ENCODE measurements at regions not wholly inside any gene's neighbourhood (a gene's known extent, or its start where the extent isn't known, plus 50 kb on each side); places are given as distances from the start of the nearest gene placed in this dataset.

GRCh38 chr4:18815081-18815778 is 793.7 kb upstream of the LCORL start:
- DNase-seq: no peak

DNA sequence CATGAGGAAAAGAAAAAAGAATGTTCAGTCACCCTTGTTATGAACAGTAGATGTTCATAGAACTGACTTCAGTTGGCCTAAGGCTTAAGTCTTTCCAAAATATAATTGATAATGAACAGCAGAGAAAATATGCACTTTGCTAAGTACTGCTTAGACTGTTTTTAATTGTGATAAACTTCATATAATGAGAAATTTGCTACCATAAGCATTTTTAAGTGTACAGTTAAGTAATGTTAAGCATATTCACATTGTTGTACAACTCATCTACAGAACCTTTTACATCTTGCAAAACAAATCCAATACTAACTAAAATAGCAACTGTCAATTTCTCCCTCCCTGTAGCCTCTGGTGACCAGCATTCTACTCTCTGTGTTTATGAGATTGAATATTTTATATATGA is 792.2 kb upstream of the LCORL start:
- no peak for DNase-seq

GRCh38 chr4:18813055-18813454 is 791.5 kb upstream of the LCORL start:
- no peak for DNase-seq

DNA sequence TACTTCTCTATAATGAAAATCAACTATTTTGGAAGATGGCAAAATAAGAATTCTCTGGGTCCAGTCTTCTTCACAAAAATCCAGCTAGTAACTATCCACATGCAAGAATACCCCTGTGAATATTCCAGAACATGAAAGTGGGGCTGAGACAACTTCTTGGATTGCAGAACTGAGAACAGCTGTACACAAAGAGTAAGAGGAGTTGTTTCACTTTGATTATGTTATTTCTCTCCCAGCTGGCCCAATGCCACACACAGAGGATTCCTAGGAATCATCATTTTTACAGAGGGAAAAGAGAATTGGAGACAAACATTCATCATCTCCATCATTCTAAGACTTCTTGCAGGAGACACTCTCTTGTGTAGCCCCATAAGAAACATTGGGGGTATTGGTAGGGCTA is 782.2 kb upstream of the LCORL start:
- no peak for DNase-seq

DNA sequence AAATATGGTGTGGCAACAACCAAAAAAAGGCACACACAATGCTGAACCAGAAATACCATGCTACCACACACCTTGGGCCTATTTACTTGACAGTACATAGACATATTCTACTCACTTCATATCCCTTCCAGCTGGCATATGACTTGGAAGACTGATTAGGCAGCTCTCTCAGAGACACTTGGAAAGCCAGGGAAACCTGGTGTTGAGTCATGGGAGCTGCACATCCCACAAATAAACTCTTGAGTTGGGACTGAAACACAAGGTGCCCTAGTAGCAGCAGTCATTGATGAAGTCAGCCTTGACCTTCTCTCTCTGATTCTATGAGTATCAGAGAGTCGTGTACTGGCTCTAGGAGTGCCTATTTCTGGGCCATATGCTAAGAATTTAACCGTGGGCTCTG is 776.6 kb upstream of the LCORL start:
- no peak for DNase-seq

DNA sequence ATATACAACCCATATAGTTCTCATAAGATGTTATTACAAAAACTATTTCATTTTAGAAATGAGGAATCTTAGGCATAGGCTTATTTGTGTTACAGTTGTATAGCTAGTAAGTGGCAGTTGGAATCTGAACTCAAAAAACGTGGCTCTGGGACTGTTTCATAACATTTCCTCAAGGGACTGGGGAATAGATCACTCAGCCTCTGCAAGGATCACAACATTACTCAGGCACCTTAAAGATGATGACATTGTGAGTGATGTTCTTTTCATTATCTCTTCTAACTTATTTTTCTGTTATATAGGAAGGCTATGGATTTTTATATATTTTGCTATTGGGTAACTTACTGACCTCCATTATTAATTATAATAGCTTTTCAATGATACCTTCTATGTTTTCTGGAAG is 774.2 kb upstream of the LCORL start:
- DNase-seq: no peak

GRCh38 chr4:18777190-18777930 is 755.8 kb upstream of the LCORL start:
- DNase-seq: no peak

GRCh38 chr4:18767921-18768320 is 746.4 kb upstream of the LCORL start:
- DNase-seq: no peak

DNA sequence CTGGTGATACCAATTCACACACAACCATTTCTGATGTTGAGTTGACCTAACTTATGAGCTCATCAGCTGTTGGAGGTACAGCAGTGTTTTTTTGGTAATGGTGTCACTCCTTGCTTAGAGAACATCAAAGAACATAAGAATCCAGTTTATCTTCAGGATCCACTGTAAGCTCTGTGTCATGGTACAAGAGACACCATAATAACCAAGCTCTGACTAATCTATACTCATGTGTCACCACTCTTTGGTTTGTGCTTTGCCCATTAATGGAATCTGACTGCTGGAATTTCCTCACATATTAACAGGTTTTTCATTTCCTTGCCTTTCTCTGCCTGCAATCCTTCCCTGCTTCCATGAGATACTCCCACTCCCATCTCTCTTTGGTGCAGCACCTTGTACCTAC is 735.1 kb upstream of the LCORL start:
- no peak for DNase-seq

DNA sequence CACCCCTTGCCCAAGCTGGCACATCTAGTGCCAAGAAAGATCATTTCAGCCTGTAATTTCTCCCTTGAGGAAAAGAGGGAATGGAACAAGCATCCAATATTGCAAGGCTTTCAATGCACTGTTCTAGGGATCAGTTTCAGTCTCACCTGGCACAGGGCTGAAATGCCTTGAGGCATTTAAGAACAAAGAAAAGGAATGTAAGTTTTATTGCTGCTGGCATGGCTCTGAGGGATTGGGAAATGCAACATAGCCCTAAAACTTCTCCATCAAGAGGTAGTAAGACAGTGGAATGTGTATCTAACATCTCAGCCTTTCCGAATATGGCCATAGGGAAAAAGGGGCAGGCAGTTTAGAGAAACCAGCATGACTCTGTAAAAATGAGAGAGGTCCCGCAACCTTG is 732.6 kb upstream of the LCORL start:
- DNase-seq: peak; percentile 1

- no peak for DNase-seq
Measured at GRCh38 chr4:18751083-18751482, 729.5 kb upstream of the LCORL start.

GRCh38 chr4:18749391-18749790 is 727.8 kb upstream of the LCORL start:
- no peak for DNase-seq

DNA sequence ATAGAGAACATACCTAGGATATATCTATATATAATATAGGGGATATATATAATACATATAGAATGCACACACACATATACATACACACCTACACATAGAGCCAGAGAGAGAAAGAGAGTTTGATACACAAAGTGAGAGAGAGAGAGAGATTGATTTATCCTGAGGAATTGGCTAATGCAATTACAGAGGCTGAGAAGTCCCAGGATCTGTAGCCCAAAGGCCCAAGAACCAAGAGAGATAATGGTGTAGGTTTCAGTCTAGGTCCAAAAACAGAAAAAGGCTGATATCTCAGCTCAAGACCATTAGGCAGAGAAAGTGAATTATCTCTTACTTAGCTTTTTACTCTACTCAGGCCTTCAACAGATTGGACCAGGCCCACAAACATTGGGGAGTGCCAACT is 715.0 kb upstream of the LCORL start:
- DNase-seq: no peak

GRCh38 chr4:18735740-18736268 is 714.2 kb upstream of the LCORL start:
- DNase-seq: no peak

GRCh38 chr4:18734405-18734804 is 712.9 kb upstream of the LCORL start:
- peak; percentile 6 for DNase-seq

- DNase-seq: peak; percentile 0
Measured at GRCh38 chr4:18733961-18734360, 712.4 kb upstream of the LCORL start.

- DNase-seq: peak; percentile 5
Measured at GRCh38 chr4:18722748-18723191, 701.2 kb upstream of the LCORL start.

DNA sequence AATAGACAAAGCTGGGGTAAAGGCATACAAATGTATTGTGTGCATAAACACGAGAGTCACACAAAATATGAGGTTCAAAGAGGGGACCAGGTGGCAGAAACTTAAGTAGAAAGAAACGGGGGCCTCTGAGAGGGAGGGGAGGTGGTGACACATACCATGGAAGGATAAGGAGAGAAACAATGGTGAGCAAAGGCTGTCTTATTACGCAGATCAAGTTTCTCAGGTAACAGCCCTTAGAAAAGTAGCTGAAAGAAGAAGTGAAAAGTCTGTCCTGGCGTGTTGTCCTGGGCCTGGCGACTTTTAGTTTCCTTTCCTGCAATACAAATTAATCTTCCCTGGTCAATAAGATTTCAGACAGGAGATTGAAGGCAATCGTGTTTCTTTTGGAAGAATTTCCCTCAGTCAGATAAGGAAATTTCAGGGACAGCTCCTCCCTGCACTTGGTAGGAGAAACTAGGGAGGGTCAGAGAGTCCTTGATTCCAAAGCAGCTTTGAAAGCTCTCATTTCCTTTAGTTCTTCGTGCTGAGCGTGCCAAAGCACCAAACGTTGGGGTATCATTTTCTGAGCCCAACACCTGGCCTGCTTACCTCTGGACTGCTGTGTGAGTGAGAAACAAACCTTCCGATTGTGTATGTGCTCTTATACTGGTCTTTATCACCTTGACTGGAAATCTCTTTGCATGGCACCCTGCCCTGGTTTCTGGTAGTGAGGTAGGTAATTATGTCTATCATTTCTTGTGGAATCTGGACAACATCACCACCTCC is 676.7 kb upstream of the LCORL start:
- no peak for DNase-seq

GRCh38 chr4:18695733-18696527 is 674.4 kb upstream of the LCORL start:
- DNase-seq: no peak

GRCh38 chr4:18691431-18692200 is 670.1 kb upstream of the LCORL start:
- DNase-seq: peak; percentile 1

DNA sequence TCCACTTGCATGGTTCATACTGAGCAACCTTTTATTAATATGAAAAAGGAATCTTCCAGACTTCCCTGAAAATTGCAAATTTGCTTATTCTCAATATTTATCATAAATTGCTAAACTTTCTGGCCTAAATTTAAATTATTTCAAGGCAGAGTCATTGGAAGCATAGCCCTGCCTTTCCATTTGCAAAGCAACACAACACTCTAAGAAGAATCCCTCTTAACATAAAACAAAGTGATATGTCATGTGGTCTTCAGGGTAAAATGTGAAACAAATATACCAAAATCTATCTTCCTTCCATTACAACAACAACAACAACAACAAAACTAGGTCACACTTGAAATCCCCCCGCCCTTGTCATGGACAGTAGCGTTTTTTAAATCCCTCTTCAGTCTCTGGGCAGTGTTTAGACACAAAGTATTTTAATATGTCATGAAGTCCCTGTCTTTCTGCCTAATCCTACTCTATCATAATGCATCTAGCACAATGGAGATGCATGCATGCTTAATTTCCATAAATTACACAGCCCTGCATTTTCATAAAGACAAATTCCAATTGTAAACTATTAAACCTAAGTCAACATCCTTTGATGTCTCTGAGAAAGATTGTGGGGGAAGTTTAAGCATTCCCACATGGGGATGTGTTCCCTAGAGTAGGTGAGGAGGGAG is 668.9 kb upstream of the LCORL start:
- DNase-seq: no peak
